GF-D8 (cell line): ENCODE measurements at regions not wholly inside any gene's neighbourhood (a gene's known extent, or its start where the extent isn't known, plus 50 kb on each side); places are given as distances from the start of the nearest gene placed in this dataset.
"Not testable (repeated sequence)": the region's sequence is repeated elsewhere in the genome, so short reads cannot be mapped to it uniquely, and the experiment has no call there.

Experiments
- DNase-seq: peaks from one replicate; lab custom pipeline; 2025; lab: John Stamatoyannopoulos, UW

DNA sequence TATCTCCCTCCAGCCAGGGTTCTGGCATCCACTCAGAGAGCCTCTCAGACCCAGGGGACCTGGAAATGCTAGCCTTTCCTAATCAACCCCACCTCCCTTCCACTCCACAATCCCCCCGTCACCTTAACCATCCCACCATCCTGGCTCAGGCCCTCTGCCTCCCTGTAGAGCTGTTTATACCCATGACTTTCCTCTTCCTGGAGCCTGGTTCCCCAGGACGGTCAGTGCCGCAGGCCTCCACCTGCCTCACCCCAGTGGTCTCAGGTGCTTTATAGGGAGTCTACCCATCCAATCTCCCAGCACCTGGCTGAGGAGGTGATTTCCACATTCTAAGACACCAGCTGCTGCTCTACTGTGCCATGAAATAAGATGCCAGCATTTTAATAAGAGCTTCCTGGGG, 1159.5 kb downstream of the TBC1D22A start:
- DNase-seq = no peak

DNA sequence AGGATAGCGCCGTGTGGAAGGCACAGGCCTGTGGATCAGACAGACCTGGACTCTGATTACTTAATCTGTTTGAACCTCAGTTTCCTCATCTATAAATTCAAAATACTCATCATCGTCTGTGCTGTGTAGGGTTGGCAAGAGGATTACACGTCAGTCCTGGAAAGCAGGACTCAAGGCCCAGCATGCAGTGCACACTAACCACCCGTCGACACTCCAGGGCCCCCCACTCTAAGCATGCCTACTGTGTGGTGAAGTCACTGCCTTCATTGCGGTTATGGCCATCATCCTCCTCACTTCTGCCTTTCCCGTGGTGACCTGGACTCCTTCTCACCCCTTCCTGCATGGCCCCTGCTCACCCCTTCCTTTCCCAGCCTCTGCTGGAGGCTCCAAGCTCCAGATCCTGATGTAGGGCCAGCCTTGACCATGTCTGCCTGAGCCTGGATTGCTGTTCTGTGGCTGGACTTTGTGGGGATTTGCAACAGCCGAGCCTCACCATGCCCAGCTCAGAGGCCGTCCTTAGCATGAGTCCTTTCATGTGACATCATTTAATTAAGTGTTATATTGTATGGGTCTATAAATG, 1158.0 kb downstream of the TBC1D22A start:
- DNase-seq = no peak

DNA sequence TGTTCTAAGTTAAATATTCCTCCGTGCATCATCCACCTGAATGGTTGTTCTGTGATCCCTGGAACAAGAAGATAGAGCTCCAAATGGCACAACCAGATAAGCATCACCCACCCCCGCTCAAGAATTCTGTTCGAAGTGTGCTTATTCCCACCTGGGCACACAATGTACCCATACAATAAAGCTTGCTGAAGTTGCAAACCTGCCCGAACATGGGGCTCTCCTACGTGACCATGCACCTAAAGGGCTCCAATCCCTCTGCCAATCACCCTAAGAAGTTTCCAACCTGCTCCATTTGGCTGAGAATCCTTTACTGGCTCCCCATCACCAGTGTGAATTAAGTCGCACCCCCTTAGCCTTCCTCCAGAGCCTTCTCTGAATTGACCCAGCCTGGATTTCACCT, 1157.4 kb downstream of the TBC1D22A start:
- DNase-seq = no peak

DNA sequence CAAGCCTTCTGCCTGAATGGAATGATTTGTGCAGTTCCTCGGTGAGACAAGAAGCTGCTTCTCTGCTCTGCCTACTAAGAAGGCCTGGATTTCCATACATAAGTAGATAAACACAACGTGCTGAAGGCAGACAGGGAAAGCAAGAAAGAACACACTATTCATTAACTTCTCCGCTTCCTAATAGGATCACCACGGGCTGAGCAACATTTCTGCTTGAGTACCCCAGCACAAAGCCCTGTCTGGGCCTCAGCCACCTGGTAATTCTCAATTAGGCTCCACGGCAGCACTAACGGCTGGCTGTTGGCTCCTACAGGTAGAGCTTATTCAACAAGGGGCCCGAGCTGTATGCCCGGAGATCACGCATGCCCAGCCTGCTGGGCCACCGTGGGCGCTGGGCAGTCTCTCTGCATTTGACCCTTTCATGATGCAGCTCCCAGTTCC, 1156.6 kb downstream of the TBC1D22A start:
- DNase-seq = no peak

DNA sequence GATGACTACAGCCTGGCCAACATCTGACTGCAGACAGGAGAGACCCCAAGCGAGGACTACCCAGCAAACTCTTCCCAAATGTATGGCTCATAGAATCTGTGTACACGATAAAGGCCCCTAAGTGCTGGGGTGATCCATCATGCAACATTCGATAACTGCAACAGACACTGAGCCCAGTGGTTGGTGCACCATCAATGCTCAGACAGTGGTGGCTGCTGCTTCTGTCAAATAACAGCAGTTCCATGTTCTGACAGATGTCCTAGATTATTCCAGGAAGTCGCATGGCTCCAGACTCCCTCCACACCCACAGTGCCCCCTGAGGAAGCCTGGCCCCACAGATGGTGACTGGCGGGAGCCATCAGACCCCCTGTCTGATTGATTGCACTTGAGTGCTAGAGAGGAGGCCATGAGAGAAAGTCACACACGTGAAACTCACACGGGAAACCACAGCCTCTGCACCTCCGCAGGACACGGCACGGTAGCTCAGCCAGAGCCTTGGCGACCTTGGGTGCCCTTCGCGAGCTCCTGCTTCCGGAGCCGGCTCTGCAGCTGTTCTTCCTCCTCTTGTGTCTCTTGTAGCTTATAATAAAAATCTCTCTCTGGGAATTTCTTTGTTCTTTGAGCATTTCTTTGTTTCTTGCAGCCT, 1155.9 kb downstream of the TBC1D22A start:
- DNase-seq = no peak

DNA sequence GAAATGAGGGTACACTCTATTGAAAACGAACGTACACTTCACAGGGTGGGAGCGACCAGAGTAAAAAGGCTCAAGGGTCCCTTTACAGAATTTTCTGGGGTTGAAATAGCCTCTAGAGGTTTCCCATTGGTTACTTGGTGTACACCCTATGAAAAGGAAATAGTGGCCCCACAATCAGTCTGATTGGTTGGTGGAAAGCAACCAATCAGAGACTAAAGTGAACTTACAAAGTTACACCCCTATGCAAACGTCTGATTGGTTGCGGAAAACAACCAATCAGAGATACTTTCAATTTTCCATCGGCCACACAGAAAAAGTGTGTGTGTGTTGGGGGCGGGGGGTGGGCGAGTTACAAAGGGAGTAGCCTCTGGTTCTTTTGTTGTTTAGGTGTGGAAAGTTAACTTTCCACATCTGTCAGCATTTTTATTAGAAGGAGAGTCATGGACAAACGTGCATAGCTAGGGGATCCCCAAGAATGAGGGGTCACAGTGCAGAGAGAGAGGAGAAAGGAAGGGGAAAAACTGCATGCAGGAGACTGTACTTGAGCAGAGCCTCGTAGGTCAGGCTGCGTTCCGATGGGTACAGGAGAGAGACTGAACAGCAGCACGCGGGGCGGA, 1152.1 kb downstream of the TBC1D22A start:
- no peak for DNase-seq

DNA sequence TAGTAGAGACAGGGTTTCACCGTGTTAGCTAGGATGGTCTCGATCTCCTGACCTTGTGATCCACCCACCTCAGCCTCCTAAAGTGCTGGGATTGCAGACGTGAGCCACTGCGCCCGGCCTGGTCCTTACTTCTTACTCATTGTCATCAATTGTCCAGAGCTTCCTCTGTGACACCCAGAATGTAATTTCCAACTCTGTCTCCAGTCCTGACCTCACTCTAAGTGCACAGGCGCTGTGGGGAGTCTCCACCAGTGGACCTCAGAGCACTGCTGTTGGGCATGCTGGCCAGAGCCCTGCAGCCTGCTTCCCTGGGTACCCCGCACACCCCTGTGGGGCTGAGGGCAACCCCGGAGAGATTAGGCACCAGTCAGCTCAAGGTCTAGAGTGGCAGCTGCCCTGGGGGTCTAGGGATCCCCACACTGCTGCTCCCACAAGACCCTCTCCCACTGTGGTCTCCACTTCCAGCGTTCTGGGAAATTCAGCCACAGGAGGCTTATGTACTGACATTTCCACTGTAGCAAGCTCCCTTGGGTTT, 1140.3 kb downstream of the TBC1D22A start:
- no peak for DNase-seq

DNA sequence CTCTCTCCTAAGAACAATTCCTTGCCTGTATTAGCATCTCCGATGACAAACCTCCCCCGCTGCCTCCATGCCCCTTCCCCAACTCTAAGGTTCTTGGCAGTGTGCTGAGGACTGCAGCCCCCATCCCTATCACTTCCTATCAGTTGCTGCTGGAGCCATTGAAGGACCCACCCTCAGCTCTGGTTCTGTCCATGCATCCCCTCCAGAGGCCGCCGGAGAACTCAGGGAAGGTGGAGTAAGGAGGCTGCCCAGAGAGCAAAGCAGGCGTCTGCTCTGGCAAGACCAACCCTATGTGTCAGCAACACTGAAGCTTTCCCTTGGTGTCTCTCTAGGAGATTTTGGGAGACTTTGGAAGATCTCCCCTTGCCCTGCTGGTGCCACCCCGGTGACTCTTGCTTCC, 1139.5 kb downstream of the TBC1D22A start:
- DNase-seq = no peak

DNA sequence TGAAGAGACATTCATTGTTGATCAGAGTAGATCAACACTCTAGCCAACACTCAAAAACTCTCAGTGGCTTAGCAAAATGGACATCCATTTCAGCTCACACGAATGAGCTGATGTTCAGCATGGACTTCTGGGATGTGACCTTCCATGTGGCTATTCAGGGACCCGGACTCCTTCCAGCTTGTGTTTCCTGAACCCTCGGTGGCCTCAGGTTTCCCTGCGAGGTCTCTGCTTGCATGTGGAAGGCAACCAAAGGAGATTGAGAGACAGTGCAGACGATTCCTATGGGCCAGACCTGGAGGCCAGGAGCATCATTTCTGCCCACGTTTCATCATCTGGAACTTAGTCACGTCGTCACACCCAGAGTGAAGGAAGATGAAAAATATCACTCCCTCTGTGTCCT, 1137.4 kb downstream of the TBC1D22A start:
- no peak for DNase-seq

DNA sequence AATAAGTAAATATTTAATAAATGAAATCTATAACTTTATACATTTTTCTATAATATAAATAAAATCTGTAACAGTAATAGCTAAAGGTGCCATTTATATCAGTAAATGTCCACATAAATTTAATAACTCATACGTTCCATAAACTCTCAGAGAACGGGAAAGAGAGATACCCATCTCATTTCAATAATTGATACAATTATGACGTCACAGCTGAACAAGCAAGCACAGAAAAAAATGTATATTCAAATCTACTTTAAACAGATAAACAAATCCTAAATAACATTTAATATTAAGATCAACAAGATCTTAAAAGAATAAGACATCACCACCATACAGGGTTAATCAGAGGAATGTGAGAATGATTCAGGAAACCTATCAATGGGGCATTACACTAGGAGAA, 1136.5 kb downstream of the TBC1D22A start:
- no peak for DNase-seq

DNA sequence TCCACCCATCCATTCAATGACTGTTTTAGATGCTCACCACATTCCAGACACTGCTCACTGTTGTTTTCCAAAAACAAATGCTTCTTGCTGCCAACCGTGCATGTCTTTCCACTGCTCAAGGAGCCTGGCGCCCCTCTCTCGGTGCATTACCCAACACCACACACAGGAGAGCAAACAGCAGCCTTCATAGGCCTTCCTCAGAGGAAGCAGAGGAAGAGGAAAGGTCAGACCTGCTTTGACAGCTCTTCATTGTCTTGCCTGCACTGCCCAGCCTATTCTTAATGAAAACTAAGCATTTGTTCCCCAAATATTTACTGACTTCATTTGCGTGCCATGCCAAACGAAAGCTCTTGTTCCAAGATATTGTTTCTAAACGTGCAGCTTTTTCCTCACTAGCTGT, 1129.2 kb downstream of the TBC1D22A start:
- no peak for DNase-seq

DNA sequence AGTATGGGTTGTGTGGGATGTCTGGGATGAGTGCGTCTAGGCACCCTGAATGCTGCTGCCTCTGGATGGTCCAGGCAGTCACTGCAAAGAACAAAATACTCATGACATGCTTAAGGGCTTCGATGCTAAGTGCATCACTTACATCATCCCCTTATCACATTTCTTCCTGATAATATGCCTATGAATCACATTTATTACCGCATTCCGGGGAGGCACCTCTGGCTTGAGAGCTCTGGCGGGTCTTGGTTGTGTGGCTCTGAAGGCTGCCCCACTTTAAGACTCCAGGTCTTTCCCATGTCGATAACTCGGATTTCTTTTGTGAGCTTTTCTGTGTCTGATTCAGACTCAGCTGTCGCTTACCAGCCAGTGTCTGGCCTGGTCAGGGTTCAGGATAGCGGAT, 1126.4 kb downstream of the TBC1D22A start:
- DNase-seq = no peak

DNA sequence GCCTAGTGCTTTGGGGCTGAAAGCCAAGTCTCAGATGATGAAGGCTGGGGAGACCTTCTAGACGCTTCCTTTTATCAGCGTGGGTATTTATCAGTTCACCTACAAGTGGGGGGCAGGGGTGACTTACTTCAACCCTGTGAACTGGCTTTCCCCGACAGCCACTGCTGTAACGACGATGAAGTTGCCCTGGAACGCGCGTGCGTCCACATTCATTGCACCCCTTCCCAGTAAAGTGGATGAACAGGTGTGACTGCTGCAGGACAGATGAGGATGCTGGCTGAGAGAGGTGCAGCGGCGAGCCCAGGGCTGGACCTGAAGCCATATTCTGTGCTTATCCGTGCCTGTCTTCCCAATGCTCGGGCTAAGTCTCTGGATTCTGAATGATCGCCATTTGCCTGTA, 1122.3 kb downstream of the TBC1D22A start:
- DNase-seq = no peak

DNA sequence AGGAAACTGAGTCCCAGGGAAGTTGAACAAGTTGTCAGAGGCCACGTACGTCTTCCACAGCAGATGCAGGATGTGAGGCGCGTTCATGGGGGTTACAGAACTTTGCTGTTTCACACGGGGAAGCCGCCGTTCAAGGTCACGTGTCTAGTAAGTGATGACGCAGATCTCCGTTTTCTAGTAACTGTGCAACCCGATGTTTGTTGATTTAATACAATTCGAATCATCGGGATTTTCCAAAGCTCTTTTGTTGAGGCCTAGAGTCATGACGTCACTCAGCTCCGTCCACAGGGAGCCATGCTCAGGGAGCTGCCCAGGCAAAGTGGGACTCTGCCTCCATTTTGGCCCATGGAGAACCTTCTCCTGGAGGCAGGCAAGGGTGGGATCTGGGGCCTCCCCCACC, 1121.8 kb downstream of the TBC1D22A start:
- no peak for DNase-seq

DNA sequence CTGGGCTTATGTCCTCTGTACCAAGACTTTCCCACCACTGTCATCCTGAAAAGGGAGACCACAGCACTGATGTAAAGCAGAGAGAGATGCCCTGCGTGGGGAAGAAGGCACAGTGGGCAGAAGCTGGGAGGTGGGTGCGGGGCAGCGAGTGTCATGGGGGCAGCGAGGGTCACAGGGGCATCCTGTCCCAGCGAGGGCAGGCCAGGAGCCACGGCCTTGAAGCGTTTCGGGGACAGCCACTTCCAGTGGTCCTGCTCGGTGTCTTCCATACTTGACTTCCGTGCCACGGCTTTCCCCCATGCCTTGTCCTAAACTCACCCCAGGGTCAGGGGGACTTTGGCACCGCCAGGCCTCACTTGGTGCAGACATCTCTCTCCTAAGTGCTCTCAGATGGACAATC, 1121.3 kb downstream of the TBC1D22A start:
- no peak for DNase-seq

DNA sequence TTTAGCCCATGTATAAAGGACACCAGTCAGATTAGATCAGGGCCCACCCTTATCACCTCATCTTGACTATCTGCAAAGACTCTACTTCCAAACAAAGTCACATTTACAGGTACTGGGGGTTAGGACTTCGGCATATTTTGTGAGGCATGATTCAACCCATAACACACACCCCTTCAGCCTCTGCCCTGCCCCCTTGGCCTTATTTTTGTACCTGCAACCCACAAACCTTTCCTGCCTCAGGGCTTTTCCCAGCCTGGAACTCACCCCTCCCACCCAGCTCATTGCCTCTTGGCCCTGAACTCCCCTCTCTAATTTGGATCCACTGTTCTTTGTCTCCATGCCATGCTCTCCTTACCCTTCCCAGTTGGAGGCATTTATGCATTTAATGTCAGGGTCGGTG, 1116.9 kb downstream of the TBC1D22A start:
- DNase-seq = no peak

DNA sequence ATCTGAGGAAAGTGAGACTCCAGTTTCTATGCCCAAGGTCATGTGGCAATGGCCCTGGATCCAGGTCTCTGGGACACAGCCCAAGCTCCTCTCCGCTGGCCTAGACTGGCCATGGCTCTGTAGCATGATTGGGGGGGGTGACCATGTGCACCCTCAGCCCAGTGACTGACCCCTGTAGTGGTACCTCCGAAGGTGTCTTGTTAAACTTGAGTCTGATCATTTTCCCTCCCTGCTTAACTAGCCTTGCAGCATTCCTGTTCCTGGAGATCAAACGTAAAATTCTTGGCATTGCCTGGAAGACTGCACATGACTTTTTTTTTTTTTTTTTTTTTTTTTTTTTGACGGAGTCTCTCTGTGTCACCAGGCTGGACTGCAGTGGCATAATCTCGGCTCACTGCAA, 1116.0 kb downstream of the TBC1D22A start:
- no peak for DNase-seq

DNA sequence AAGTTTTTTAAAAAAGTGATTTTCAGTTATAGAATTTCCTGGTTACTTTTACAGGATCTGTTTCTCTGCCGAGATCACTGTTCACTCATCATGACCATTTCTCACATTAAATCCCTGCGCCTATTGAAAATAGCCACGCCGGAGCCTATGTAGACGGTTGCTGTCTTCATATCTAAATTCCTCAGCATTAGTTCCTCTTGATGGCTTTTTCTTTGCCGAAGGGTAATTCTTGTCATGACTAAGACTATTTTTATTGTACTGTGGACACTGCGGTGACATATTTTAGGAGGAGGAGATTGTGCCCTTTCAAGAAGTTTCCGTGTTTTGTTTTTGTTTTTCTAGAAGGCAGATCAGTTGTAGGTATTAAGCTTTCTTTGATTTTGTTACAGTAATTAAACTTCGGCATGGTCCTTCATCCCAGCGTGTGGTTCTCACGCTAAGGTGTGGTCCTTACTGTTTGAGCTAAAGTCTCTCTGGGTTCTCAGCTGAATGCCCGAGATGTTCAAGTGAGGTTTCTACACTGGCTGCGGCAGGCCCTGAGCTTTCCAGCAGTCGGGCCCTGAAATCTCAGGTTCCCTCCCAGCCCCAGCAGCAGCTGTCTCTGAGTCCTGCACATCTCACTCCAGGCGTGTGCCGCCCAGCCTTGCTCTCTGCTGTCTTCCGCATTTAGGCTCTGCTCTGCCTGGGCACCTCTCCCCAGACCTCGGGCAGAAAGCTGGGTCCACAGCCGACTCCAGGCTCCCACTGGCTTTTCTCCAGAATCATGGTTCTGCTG, 1110.5 kb downstream of the TBC1D22A start:
- no peak for DNase-seq

DNA sequence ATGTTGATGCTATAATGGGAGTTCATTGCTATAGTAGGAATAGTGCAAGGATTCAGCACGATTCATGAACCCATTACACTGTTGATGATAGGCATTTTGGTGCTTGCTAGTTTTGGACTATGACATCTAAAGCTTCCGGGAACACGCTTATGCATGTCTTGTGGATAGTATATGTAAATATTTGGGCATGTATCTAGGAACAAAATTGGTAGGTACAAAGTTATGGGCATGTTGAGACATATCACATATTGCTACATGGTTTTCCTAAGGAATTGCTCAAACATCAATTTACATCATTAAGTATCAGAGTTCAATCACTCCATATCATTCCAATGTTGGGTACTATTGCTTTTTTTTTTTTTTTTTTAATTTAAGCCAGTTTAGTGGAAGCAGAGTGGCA, 1103.2 kb downstream of the TBC1D22A start:
- no peak for DNase-seq

DNA sequence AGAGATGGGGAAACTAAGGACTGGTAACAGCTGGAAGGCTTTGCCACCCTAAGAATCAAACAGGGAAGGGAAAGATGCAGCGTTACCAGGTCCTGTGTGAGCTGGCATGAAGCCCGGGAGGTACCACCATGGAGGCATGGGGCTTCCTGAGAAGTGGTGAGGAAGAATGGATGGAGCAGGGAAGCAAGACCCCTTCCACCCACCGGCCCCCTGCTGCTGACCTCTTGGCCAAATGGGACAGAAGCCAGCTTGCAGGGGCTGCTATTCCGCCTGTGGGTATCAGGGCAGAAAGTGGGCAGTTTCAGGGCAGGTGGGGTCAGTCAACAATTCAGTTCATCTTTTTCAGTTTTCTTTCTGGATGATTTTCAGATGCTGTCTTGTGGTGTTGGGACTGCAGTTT, 1099.9 kb downstream of the TBC1D22A start:
- no peak for DNase-seq

DNA sequence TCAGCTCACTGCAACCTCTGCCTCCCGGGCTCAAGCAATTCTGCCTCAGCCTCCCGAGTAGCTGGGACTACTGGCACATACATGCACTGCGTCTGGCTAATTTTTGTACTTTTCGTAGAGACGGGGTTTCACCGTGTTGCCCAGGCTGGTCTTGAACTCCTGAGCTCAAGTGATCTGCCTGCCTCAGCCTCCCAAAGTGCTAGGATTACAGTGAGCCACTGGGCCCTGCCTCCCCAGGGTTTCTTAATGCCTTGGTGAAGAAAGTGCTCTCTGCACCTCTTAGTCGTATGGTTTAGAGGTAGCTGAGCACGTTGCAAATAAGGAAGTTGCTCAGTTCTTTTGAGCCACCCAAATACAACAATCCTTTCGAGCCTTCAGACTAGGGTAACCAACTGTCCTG, 1098.5 kb downstream of the TBC1D22A start:
- DNase-seq = not testable (repeated sequence)

DNA sequence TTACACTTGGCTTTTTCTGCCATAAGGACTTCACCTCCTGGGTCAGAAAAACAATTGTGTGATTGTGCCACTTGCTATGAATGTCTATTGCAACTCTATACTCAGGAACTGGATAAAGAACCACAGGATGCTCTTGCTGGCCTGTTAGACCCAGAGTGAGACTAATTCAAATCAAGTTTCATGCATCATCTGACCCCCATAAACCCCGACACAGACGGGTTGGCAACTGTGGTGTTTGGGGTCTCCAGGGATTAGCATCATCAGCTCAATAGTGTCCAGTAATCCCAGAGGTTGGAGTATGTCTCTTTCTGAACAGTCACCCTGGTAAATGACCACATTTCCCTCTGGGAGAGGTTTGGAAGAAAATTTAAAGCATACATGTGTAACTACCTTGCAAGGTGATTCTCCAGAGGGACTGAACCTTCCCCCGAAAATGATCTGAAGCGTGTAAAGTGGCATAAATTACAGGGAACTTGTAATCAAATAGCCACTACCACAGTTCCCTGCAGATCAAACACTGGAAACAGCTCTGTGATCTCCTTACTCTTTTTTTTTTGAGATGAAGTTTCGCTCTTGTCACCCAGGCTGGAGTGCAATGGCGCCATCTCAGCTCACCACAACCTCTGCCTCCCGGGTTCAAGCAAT, 1097.6 kb downstream of the TBC1D22A start:
- DNase-seq = no peak
